Small intestine (tissue), 7 donors: ENCODE measurements at regions not wholly inside any gene's neighbourhood (a gene's known extent, or its start where the extent isn't known, plus 50 kb on each side); places are given as distances from the start of the nearest gene placed in this dataset.

Experiments
- DNase-seq, 2 donors: peaks; one replicate each; pipeline versions ENCODE4 v3.0.0 to v3.0.0-alpha.2; 2013
- FAIRE-seq: peaks from 2 replicates; lab custom pipeline; 2012; peaks lifted over from hg19 to GRCh38; lab: Jason Lieb, UNC
- H3K27ac ChIP-seq, 3 donors: one replicate each; pipeline ENCODE4 v1.5.1; 2013; ENCODE audit warnings: low read length in 2 of 3, mild to moderate bottlenecking in 2 of 3, control low read depth in 1 of 3, inconsistent platforms in 1 of 3, low read depth in 1 of 3, moderate library complexity in 1 of 3
- H3K27me3 ChIP-seq, 3 donors: one replicate each; pipeline ENCODE4 v1.6.1; 2013; ENCODE audit warnings: low read length in 3 of 3, inconsistent platforms in 1 of 3; ENCODE audit not compliant: control insufficient read depth in 3 of 3, insufficient read depth in 3 of 3
- H3K36me3 ChIP-seq, 3 donors: one replicate each; pipeline ENCODE4 v1.6.1; 2013; ENCODE audit warnings: low read length in 3 of 3, inconsistent platforms in 1 of 3, low read depth in 1 of 3, mild to moderate bottlenecking in 1 of 3, moderate library complexity in 1 of 3; ENCODE audit not compliant: control insufficient read depth in 3 of 3, insufficient read depth in 2 of 3
- H3K4me1 ChIP-seq, 3 donors: one replicate each; pipeline ENCODE4 v1.6.1; 2013; ENCODE audit warnings: low read length in 2 of 3, inconsistent platforms in 1 of 3, low read depth in 1 of 3, mild to moderate bottlenecking in 1 of 3, moderate library complexity in 1 of 3; ENCODE audit not compliant: control insufficient read depth in 3 of 3, insufficient read depth in 2 of 3
- H3K4me3 ChIP-seq, 3 donors: one replicate each; pipeline ENCODE4 v1.5.1; 2013; ENCODE audit warnings: low read length in 3 of 3, control low read depth in 1 of 3, inconsistent platforms in 1 of 3, low read depth in 1 of 3, mild to moderate bottlenecking in 1 of 3, moderate library complexity in 1 of 3
- H3K9me3 ChIP-seq, 2 donors: one replicate each; pipeline ENCODE4 v1.6.1; 2013; ENCODE audit warnings: low read depth in 1 of 2, low read length in 1 of 2; ENCODE audit not compliant: control insufficient read depth in 2 of 2, insufficient read depth in 1 of 2
- WGBS, 3 donors: extraction: QIAGEN DNeasy Blood & Tissue Kit; methylation state at CpG; one replicate each; pipeline ENCODE4 v1.1.7; 2013; 5-methylcytosine and 5-hydroxymethylcytosine counted together
- donor health status: healthy with polysubstance abuse.
- donor health status: control.
- donor health status: control.
- donor health status: Bipolar disorder and iron deficiency.
- donor health status: healthy.

DNA sequence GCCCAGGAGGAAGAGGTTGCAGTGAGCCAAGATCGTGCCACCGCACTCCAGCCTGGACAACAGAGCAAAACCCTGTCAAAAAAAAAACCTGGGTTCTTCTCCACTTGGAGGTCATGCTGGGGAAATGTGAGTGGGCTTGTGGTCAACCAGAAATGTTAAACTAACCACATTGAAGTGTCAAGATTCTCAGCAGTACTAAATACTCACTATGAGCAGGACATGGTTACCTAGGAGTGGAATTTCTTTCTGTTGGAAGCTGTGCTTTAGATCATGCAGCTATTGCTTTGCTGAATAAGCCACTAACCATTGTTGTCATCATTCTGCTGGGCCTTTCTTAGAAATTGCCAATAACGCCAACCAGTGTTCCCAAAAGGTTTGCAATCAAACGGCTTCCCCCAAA, 253.3 kb upstream of the TSHZ3 start:
- no peak overlapping the region for H3K4me3 ChIP-seq
- DNase-seq (no peak), FAIRE-seq (no peak)
- H3K9me3 ChIP-seq, result no peaks in the 10 kb centered on the region
- no peak overlapping the region for H3K27ac ChIP-seq
- no peaks in the 10 kb centered on the region for H3K4me1 ChIP-seq
- WGBS, 3 donors, result 90 to 93% (median 92%) methylated on average over 4 of the region's 4 CpGs
- no peaks in the 10 kb centered on the region for H3K27me3 ChIP-seq
- no peaks in the 10 kb centered on the region for H3K36me3 ChIP-seq

DNA sequence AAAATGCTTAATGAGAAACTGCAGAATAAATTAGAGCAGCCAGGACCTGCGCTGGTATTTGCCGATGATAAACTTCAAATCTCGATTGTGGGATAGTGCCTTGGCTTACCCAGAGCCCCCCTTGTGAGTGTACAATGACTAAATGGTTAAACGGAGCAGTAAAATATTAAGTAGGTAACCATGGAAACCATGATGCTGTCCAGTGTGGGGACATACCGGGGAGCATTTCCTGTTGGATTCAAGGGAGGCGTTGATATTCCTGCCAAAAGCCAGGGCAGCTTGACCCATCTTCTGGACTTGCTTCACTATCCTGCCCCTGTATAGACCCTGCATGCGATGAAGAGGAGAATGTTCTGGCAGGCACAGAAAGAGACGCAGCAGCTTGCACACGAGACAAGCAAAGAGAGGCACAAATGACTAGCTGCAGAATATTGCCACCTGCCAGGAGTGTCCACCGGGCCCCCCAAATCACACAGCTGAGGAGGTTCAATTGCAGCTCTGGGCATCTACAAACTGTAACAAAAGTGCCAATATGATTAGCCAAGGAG, 255.3 kb upstream of the TSHZ3 start:
- Histone ChIP-seq H3K36me3 (no peaks in the 10 kb centered on the region), H3K27me3 (no peaks in the 10 kb centered on the region), H3K4me1 (no peaks in the 10 kb centered on the region), H3K27ac (no peak overlapping the region), H3K4me3 (no peak overlapping the region), H3K9me3 (no peaks in the 10 kb centered on the region)
- DNase-seq, result no peak
- no peak for FAIRE-seq
- WGBS, 3 donors, result 65 to 67% (median 67%) methylated on average over 10 of the region's 10 CpGs

DNA sequence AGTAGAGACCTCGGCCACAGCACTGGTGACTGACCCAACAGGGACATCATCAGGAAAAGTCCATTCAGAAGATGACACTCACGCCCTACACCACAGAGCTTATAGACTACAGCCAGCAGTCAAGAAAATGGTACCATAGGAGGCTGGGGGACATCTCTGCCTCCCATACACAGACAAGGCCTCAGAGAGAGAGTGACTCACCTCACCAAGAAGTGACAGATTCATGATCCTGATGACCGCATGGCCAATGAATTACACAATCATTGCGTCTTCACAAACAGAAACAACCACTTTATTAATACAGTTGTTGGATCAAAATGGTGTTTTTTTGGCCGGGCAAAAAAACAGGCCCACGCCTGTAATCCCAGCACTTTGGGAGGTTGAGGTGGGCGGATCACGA, 260.8 kb upstream of the TSHZ3 start:
- WGBS, 3 donors, result 85 to 90% (median 86%) methylated on average over 8 of the region's 8 CpGs
- H3K27me3 ChIP-seq, result no peaks in the 10 kb centered on the region
- no peak for FAIRE-seq
- H3K36me3 ChIP-seq, result no peaks in the 10 kb centered on the region
- H3K27ac ChIP-seq, result no peak overlapping the region
- no peaks in the 10 kb centered on the region for H3K9me3 ChIP-seq
- no peak for DNase-seq
- no peaks in the 10 kb centered on the region for H3K4me1 ChIP-seq
- no peak overlapping the region for H3K4me3 ChIP-seq

DNA sequence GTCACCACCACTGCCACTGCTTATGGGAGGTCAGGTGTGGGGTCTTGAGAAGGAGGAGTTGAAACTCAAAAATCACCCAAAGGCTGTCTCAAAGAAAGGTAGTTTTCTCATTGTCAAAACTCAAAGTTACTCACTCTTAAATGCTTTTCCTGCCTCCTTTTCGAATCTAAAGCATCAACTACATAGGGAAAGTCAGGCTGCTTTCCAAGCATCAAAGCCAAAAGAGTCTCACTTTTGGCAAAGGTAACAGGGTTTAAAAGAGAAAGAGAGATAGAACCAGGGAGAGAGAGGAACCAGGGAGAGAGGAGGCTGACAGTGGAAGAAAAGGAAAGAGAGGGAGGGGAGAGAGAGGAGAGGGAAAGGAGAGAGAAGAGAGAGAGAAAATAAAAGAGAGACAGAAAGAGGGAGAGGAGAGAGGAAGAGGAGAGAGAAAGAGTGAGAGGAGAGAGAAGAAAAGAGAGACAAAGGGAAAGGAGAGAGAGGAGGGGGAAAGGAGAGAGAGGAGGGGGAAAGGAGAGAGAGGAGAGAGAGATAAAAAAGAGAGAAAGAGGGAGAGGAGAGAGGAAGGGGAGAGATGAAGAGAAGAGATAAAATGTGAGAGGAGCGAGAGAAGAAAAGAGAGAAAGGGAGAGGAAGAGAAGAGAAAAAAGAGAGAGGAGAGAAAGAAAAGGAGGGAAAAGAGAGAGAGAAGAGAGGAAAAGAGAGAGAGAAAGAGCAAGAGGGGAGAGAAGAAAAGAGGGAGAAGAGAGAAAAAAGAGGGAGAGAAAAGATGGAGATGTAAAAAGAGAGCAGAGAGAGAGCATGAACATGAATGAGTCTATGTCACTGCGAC, 262.0 kb upstream of the TSHZ3 start:
- H3K36me3 ChIP-seq, result no peaks in the 10 kb centered on the region
- H3K27me3 ChIP-seq, result no peaks in the 10 kb centered on the region
- no peaks in the 10 kb centered on the region for H3K4me1 ChIP-seq
- 79 to 85% (median 82%) methylated on average over 3 of the region's 3 CpGs for WGBS, 3 donors
- DNase-seq, result no peak
- H3K27ac ChIP-seq, result no peak overlapping the region
- H3K4me3 ChIP-seq, result no peak overlapping the region
- FAIRE-seq, result no peak
- no peaks in the 10 kb centered on the region for H3K9me3 ChIP-seq

DNA sequence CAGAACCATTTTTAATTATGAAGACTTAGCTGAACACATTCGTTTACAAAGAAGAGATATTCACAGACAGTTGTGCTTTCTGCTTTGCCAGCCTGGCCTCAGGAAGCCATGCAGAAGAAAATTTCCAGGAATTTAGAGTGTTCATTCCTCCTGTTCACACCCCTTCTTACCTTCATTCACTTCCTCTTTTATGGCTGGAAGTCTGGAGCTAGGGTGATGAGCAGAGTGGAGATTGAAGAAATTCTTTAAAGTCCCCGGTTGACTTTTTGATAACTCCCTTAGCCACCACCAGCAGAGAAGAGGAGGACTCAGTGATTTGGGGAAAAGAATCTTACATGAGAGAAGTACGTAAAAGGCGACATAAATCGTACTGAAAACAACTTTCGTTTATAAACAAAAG, 263.6 kb upstream of the TSHZ3 start:
- H3K9me3 ChIP-seq, result no peaks in the 10 kb centered on the region
- H3K27ac ChIP-seq, result no peak overlapping the region
- H3K4me1 ChIP-seq, result no peaks in the 10 kb centered on the region
- no peak overlapping the region for H3K4me3 ChIP-seq
- DNase-seq, result no peak
- no peaks in the 10 kb centered on the region for H3K36me3 ChIP-seq
- FAIRE-seq, result no peak
- WGBS, 3 donors, result 78 to 81% (median 80%) methylated on average over 6 of the region's 6 CpGs
- no peaks in the 10 kb centered on the region for H3K27me3 ChIP-seq

DNA sequence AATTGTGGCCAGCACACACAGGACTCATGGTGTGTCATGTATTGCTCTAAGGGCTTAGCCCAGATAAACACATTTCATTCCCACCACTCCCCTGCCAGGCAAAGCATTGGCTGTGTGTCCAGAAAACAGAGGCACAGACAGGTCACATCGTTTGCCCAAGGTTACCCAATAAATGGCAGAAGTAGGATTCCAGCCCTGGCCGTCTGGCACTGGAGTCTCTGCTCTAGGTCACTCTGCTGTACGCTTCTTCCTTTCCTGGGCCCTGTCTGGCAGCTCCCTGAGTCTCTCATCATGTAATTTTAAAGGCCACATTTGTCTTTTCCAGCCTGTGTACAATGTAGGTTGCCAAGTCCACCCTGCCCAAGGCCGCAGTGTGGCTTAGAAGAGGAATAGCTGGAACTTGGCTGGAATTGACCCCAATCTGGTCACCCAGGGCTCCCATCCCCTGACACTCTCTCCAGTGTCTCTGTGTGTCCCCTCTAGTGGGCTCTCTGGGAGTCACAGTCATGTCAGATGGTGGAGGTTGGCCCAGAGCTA, 264.5 kb upstream of the TSHZ3 start:
- no peak for FAIRE-seq
- H3K4me1 ChIP-seq, result no peaks in the 10 kb centered on the region
- H3K27me3 ChIP-seq, result no peaks in the 10 kb centered on the region
- H3K27ac ChIP-seq, result no peak overlapping the region
- H3K4me3 ChIP-seq, result no peak overlapping the region
- WGBS, 3 donors, result 45 to 59% (median 50%) methylated on average over 4 of the region's 4 CpGs
- no peaks in the 10 kb centered on the region for H3K36me3 ChIP-seq
- DNase-seq, result no peak
- H3K9me3 ChIP-seq, result no peaks in the 10 kb centered on the region

DNA sequence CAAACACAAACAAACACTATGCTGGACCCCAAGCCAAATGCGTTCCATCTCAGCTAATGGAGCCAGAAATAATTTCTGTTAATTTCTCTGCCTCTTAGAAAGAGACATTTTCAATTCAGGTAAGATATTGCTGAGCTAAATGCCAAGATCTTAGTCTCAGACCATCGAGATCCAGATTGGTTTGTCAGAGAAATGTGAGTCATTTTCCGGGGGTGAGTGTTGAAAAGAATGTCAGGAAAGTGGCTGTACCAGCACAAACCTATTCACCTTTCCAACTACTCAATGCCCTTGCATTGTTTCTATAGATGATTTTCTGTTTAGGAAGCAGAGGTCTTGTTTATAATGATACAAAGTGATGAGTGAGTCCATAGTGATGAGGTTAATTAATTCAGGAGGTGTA, 266.8 kb upstream of the TSHZ3 start:
- Histone ChIP-seq H3K27ac (no peak overlapping the region), H3K4me3 (no peak overlapping the region), H3K4me1 (no peaks in the 10 kb centered on the region), H3K36me3 (no peaks in the 10 kb centered on the region), H3K9me3 (no peaks in the 10 kb centered on the region), H3K27me3 (no peaks in the 10 kb centered on the region)
- FAIRE-seq, result no peak
- 72 to 82% (median 79%) methylated on average over 3 of the region's 3 CpGs for WGBS, 3 donors
- DNase-seq, result no peak

DNA sequence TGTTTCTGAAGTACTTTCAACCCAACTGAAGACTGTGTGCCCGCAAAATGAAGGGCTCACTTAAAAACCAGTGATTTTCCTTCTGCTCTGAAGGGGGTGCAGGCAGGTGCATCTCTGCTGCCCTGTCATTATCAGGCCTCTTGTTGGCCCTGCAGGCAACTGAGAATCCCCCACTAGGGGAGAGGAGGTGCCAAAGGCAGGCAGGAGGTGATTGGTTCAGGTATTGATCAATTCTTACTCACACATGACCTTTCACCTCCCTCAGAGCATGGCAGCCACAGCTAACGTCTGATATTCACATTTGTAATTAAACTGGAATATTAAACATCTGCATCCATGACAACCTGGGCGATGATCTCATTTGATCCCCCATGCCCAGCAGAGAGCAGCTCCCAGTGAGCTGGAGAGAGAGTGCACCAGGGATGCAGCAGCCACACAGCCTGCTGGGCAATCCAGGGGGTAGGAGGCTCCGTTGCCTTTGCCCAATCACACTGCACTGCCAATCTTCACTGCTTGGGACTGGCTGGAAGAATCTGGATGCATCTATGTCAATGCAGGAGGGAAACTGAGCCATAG, 267.9 kb upstream of the TSHZ3 start:
- no peak overlapping the region for H3K27ac ChIP-seq
- peaks cover 0 to 3% of the 10 kb centered on the region in 2 donors for H3K9me3 ChIP-seq
- no peak overlapping the region for H3K4me3 ChIP-seq
- H3K4me1 ChIP-seq, result no peaks in the 10 kb centered on the region
- H3K27me3 ChIP-seq, result no peaks in the 10 kb centered on the region
- DNase-seq, result no peak
- 56 to 70% (median 61%) methylated on average over 4 of the region's 4 CpGs for WGBS, 3 donors
- H3K36me3 ChIP-seq, result no peaks in the 10 kb centered on the region
- FAIRE-seq, result no peak
